Endodermal cell (in vitro differentiated cells): ENCODE measurements at regions not wholly inside any gene's neighbourhood (a gene's known extent, or its start where the extent isn't known, plus 50 kb on each side); places are given as distances from the start of the nearest gene placed in this dataset.
"Not testable (repeated sequence)": the region's sequence is repeated elsewhere in the genome, so short reads cannot be mapped to it uniquely, and the experiment has no call there.

Source experiments
- DNase-seq: peaks from one replicate; pipeline ENCODE4 v3.0.0-alpha.2; 2017
- H3K27ac ChIP-seq: 2 replicates; pipeline ENCODE4 v1.5.1; 2013; ENCODE audit warnings: mild to moderate bottlenecking, low read depth, low read length, moderate library complexity
- H3K27me3 ChIP-seq: 2 replicates; pipeline ENCODE4 v1.6.1; 2013; ENCODE audit warnings: mild to moderate bottlenecking, low read length, moderate library complexity; ENCODE audit not compliant: insufficient read depth, control insufficient read depth, poor library complexity, severe bottlenecking
- H3K36me3 ChIP-seq: 2 replicates; pipeline ENCODE4 v1.7.0; 2013; ENCODE audit warnings: mild to moderate bottlenecking, low read length, moderate library complexity; ENCODE audit not compliant: control insufficient read depth, insufficient read depth
- H3K4me1 ChIP-seq: one replicate; pipeline ENCODE4 v1.7.0; 2013; ENCODE audit warnings: low read length; ENCODE audit not compliant: control insufficient read depth, insufficient read depth
- H3K4me3 ChIP-seq: 2 replicates; pipeline ENCODE4 v1.5.1; 2013; ENCODE audit warnings: mild to moderate bottlenecking, low read length, moderate library complexity
- H3K9ac ChIP-seq: 2 replicates; pipeline ENCODE4 v1.6.1; 2013; ENCODE audit warnings: mild to moderate bottlenecking, low read length, moderate library complexity; ENCODE audit not compliant: poor library complexity, severe bottlenecking; ENCODE audit errors: extremely low read depth
- H3K9me3 ChIP-seq: 2 replicates; pipeline ENCODE4 v1.6.1; 2013; ENCODE audit warnings: mild to moderate bottlenecking, low read length, moderate library complexity; ENCODE audit not compliant: control insufficient read depth
- H3K27ac Mint-ChIP-seq: 2 replicates; pipeline ENCODE4 v1.8.0; 2020; ENCODE audit warnings: mixed read lengths
- H3K27me3 Mint-ChIP-seq: 2 replicates; pipeline ENCODE4 v1.8.0; 2021; ENCODE audit warnings: mild to moderate bottlenecking, mixed read lengths; ENCODE audit not compliant: insufficient read depth
- H3K36me3 Mint-ChIP-seq: 2 replicates; pipeline ENCODE4 v1.8.0; 2020; ENCODE audit warnings: low read depth, mixed read lengths
- H3K4me1 Mint-ChIP-seq: 2 replicates; pipeline ENCODE4 v1.8.0; 2020; ENCODE audit warnings: mixed read lengths
- H3K4me3 Mint-ChIP-seq: 2 replicates; pipeline ENCODE4 v1.8.0; 2020; ENCODE audit warnings: mild to moderate bottlenecking, moderate library complexity, mixed read lengths
- H3K9me3 Mint-ChIP-seq: 2 replicates; pipeline ENCODE4 v1.8.0; 2020; ENCODE audit warnings: mild to moderate bottlenecking, mixed read lengths
- CTCF ChIP-seq: fragments of 200-600 bp; sonication (generic); conservative IDR thresholded peaks from 2 replicates; pipeline ENCODE4 v1.5.0; 2021; ENCODE audit warnings: antibody characterized with exemption, mild to moderate bottlenecking
- WGBS, 2 experiments: methylation state at CpG; one replicate each; pipeline versions ENCODE4 v1.1.5 to v1.1.7; 2013; ENCODE audit warnings: missing lambda C conversion rate in 2 of 2, mixed read lengths in 1 of 2; ENCODE audit not compliant: insufficient coverage in 1 of 2, insufficient read length in 1 of 2; 5-methylcytosine and 5-hydroxymethylcytosine counted together

GRCh38 chr7:65770473-65771225 is 102.2 kb upstream of the VKORC1L1 start:
- H3K9me3 ChIP-seq, H3K27ac ChIP-seq, H3K4me1 Mint-ChIP-seq, H3K36me3 Mint-ChIP-seq, H3K27me3 Mint-ChIP-seq, H3K9me3 Mint-ChIP-seq, H3K27me3 ChIP-seq, H3K4me1 ChIP-seq, H3K36me3 ChIP-seq: not testable (repeated sequence)
- WGBS, 2 experiments = 4 to 11% methylated on average over 7 to 44 of the region's 44 CpGs
- H3K4me3 Mint-ChIP-seq = peak overlapping the region; percentile 82
- H3K27ac Mint-ChIP-seq = peak overlapping the region; percentile 82
- Histone ChIP-seq H3K4me3 (peak overlapping the region; percentile 81), H3K9ac (peak overlapping the region; percentile 34)
- peak; percentile 47 for TF ChIP-seq CTCF
- DNase-seq = peak; percentile 94

- not testable (repeated sequence) for H3K36me3 Mint-ChIP-seq, H3K27ac ChIP-seq, H3K4me1 ChIP-seq, H3K27me3 ChIP-seq, H3K4me1 Mint-ChIP-seq, H3K36me3 ChIP-seq, H3K9ac ChIP-seq, DNase-seq, H3K9me3 Mint-ChIP-seq, H3K27me3 Mint-ChIP-seq, H3K9me3 ChIP-seq
- peak overlapping the region; percentile 82 for H3K27ac Mint-ChIP-seq
- peak overlapping the region; percentile 82 for H3K4me3 Mint-ChIP-seq
- peak overlapping the region; percentile 81 for H3K4me3 ChIP-seq
- 91 to 96% methylated on average over 9 to 17 of the region's 17 CpGs for WGBS, 2 experiments
Measured at GRCh38 chr7:65771226-65771569, 101.7 kb upstream of the VKORC1L1 start.

GRCh38 chr7:65776677-65777076 is 96.2 kb upstream of the VKORC1L1 start:
- not testable (repeated sequence) for H3K4me1 ChIP-seq, H3K27ac ChIP-seq, H3K9me3 ChIP-seq, DNase-seq, H3K4me1 Mint-ChIP-seq, H3K4me3 Mint-ChIP-seq, H3K36me3 Mint-ChIP-seq, H3K36me3 ChIP-seq, H3K27me3 Mint-ChIP-seq, H3K27me3 ChIP-seq, H3K27ac Mint-ChIP-seq, H3K9me3 Mint-ChIP-seq, H3K4me3 ChIP-seq, H3K9ac ChIP-seq
- WGBS, 2 experiments = 91% methylated on average over 2 of the region's 6 CpGs; no CpG with 5 or more reads in 1 of the 2 experiments

- not testable (repeated sequence) for H3K4me3 ChIP-seq, H3K9ac ChIP-seq, H3K4me3 Mint-ChIP-seq, H3K9me3 Mint-ChIP-seq, H3K27me3 ChIP-seq, H3K4me1 ChIP-seq, H3K27ac ChIP-seq, H3K9me3 ChIP-seq, H3K27me3 Mint-ChIP-seq, H3K4me1 Mint-ChIP-seq, H3K36me3 ChIP-seq, H3K27ac Mint-ChIP-seq, H3K36me3 Mint-ChIP-seq
- WGBS, 2 experiments = 95% methylated on average over 4 of the region's 5 CpGs; no CpG with 5 or more reads in 1 of the 2 experiments
- DNase-seq = peak; percentile 1
Measured at GRCh38 chr7:65789943-65790342, 82.9 kb upstream of the VKORC1L1 start.
